GM10266 (cell line): ENCODE measurements at regions not wholly inside any gene's neighbourhood (a gene's known extent, or its start where the extent isn't known, plus 50 kb on each side); places are given as distances from the start of the nearest gene placed in this dataset.
"Not testable (repeated sequence)": the region's sequence is repeated elsewhere in the genome, so short reads cannot be mapped to it uniquely, and the experiment has no call there.

ENCODE experiments used
- DNase-seq: peaks from one replicate; pipeline ENCODE4 v3.0.0; 2012; ENCODE audit errors: extremely low spot score
- CTCF ChIP-seq: IDR thresholded peaks from 2 replicates; pipeline ENCODE4 v1.5.1; 2012; ENCODE audit warnings: mild to moderate bottlenecking, low read depth; ENCODE audit not compliant: control insufficient read depth, insufficient read depth; ENCODE audit errors: missing control alignments

DNA sequence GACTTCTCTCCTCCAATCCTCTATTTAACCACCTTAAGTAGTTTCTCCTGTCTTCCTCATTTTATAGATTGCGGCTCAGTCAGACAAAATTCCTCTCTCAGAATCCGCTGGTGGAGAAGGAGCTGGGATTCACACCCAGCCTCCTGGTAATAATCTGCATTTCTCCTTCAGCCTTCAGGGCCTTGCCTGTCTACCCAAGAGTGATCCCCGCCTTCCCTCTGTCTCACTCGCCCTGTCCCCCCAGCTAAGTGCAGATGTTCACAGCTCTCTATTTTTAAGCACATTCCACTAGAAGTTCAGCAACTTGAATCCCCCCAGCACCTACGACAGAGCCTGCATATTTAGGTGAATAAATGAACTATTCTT lies 212.5 kb upstream of the HAAO start:
- no peak for DNase-seq
- no peak for TF ChIP-seq CTCF

GRCh38 chr2:43004126-43004865 lies 211.9 kb upstream of the HAAO start:
- not testable (repeated sequence) for DNase-seq

DNA sequence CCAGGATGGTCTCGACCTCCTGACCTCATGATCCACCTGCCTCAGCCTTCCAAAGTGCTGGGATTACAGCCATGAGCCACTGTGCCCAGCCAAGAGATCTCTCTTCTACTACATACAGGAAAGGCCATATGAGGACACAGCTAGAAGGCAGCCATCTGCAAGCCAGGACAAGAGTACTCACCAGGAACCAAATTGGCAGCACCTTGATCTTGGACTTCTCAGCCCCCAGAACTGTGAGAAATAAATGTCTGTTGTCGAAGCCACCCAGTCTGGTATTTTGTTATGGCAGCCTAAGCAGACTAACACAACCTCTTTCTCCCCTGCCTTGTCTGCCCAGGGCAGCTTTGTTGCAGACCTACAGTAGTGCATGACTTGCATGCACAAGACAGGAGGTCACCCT lies 211.3 kb upstream of the HAAO start:
- no peak for DNase-seq
- no peak for TF ChIP-seq CTCF

DNA sequence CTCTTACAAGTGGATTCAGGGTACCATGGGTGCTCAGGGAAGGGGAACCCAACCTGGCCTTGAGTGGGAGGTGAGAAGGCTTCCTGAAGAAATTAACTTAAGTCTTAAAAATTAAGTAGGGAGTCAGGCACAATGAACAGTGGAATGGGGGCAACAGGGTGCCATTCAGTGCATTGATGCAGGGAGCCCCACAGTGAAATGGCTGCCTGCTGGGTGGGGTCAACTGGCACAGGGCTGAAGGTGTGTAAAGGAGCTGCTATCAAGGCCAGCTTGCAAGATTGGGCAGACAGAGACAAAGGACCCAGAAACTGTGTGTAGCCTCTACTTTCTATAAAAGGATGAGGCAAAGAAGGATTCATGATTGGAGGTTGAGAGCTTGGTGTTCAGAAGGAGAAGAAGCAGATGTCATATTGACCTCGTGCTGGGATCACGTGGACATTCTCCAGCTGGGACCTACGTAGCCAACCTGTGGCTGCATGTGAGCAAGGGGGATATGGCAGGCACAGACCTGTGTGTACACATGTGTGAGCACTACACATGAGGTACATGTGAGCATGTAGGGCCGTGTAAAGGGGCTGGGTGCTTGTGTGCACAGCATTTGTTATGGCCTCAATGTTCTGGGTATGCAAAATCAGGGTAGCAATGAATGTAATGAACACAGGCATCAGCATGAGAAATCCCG lies 209.5 kb upstream of the HAAO start:
- no peak for TF ChIP-seq CTCF
- DNase-seq: no peak

DNA sequence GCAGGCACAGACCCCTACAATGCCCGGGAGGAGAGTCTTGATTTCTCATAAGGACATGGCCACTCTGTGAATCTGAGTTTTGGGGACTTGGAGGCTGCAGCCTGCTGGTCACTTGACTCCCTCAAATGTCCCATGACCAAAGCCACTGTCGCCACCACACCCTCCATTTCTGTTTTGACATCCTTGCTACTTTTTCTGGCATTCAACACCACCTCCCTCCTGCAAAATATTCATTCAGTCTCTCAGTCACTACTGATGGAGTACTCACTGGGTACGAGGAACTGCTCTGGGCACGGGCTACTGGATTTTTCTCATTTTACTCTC lies 208.6 kb upstream of the HAAO start:
- no peak for TF ChIP-seq CTCF
- DNase-seq: no peak

DNA sequence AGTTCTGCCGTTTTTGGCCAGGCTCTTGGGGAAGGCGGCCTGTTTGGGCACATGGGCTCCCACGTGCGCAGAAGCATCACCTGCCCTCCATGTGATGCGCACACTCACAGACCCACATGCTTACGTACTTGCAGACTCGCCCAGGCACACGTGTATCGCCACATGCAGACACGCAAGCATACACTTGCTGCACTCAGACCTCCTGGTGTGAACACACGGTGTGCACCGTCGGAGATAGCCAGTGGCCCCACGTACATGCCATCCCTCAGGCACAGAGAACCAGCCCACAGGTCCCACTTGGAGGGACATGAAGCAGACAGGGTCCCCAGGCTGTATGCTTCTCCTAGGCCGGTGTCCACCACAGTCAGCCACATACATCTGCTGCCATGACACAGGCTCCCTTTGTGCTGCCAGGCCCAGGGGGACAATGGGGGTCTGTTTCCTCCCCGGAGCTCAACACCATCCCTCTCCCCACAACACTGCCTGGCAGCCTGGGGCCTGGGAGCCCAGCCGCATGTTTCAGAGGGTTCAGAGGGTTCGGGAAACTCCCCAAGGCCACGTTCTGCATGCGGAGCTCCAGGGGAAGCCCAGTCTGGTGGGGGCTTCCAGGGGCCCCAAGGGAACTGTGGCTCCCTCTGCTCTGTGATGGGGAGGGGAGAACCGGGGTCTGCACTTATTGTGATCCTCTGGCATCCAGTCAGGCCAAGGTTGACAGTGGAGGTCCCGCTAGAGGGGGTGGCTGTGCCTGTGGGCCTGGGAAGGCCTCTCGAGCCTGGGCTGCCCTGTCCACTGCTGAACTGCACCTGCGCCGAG lies 208.1 kb upstream of the HAAO start:
- TF ChIP-seq CTCF: no peak
- peak; percentile 45 for DNase-seq

DNA sequence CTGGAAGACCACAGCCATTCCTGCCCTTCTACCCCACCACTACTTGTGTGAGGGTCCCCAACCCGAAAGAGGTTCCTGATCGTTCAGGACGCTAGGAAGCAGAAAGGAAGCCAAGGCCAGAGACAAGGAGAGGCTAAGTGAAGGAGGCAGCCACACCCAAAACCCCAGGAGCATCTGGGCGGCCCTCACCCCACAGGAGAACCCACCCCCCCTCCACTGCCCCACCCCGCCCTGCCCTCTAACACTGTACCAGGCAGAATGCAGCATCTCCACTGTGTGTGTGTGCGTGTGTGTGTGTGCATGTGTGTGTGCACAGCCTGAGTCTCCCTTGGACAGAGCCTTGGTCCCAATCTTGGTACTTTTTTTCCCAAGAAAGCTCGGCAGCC lies 207.5 kb upstream of the HAAO start:
- DNase-seq: no peak
- no peak for TF ChIP-seq CTCF
